Mesenchymal stem cell (in vitro differentiated cells and primary cell): ENCODE measurements at regions not wholly inside any gene's neighbourhood (a gene's known extent, or its start where the extent isn't known, plus 50 kb on each side); places are given as distances from the start of the nearest gene placed in this dataset.
"Not testable (repeated sequence)": the region's sequence is repeated elsewhere in the genome, so short reads cannot be mapped to it uniquely, and the experiment has no call there.

Source experiments
- DNase-seq: peaks from one replicate; pipeline ENCODE4 v3.0.0-alpha.2; 2013
- H2AFZ ChIP-seq: one replicate; pipeline ENCODE4 v1.6.1; 2013; ENCODE audit warnings: low read depth, mild to moderate bottlenecking, control low read depth, inconsistent platforms, low read length, moderate library complexity
- H2AK5ac ChIP-seq: 2 replicates; pipeline ENCODE4 v1.6.1; 2013; ENCODE audit warnings: low read length, moderate library complexity, mild to moderate bottlenecking, inconsistent platforms; ENCODE audit not compliant: severe bottlenecking
- H2BK120ac ChIP-seq: one replicate; pipeline ENCODE4 v1.6.1; 2013; ENCODE audit warnings: low read depth, mild to moderate bottlenecking, inconsistent platforms, low read length, moderate library complexity
- H2BK12ac ChIP-seq, 2 experiments: one replicate each; pipeline ENCODE4 v1.6.1; 2013; ENCODE audit warnings: inconsistent platforms in 2 of 2, low read length in 2 of 2, mild to moderate bottlenecking in 2 of 2, moderate library complexity in 2 of 2, control low read depth in 1 of 2
- H2BK15ac ChIP-seq: one replicate; pipeline ENCODE4 v1.6.1; 2013; ENCODE audit warnings: mild to moderate bottlenecking, low read depth, inconsistent platforms; ENCODE audit not compliant: poor library complexity, severe bottlenecking
- H2BK5ac ChIP-seq: 2 replicates; pipeline ENCODE4 v1.6.1; 2013; ENCODE audit warnings: low read depth, mild to moderate bottlenecking, low read length, control low read depth, inconsistent platforms; ENCODE audit not compliant: poor library complexity, severe bottlenecking
- H3K14ac ChIP-seq, 2 experiments: one replicate each; pipeline ENCODE4 v1.6.1; 2013; ENCODE audit warnings: inconsistent platforms in 2 of 2, low read length in 2 of 2, control low read depth in 1 of 2, mild to moderate bottlenecking in 1 of 2, moderate library complexity in 1 of 2
- H3K18ac ChIP-seq, 2 experiments: one replicate each; pipeline ENCODE4 v1.6.1; 2013; ENCODE audit warnings: inconsistent platforms in 2 of 2, low read length in 2 of 2, control low read depth in 1 of 2, low read depth in 1 of 2, mild to moderate bottlenecking in 1 of 2
- H3K23ac ChIP-seq, 2 experiments: one replicate each; pipeline ENCODE4 v1.6.1; 2013; ENCODE audit warnings: inconsistent platforms in 2 of 2, low read length in 2 of 2, mild to moderate bottlenecking in 2 of 2, moderate library complexity in 2 of 2, control low read depth in 1 of 2
- H3K27ac ChIP-seq: 2 replicates; pipeline ENCODE4 v1.5.1; 2013; ENCODE audit warnings: mild to moderate bottlenecking, moderate library complexity, low read length, control low read depth, inconsistent platforms; ENCODE audit not compliant: poor library complexity, severe bottlenecking
- H3K27me3 ChIP-seq, 2 experiments: 2 replicates each; pipeline versions ENCODE4 v1.6.1 to v1.7.0; 2013; ENCODE audit warnings: low read length in 2 of 2, mild to moderate bottlenecking in 2 of 2, moderate library complexity in 2 of 2, control low read depth in 1 of 2, inconsistent platforms in 1 of 2; ENCODE audit not compliant: control insufficient read depth in 1 of 2, insufficient read depth in 1 of 2
- H3K36me3 ChIP-seq, 2 experiments: 2 replicates each; pipeline versions ENCODE4 v1.6.1 to v1.7.0; 2013; ENCODE audit warnings: low read length in 2 of 2, control low read depth in 1 of 2, inconsistent platforms in 1 of 2, low read depth in 1 of 2, mild to moderate bottlenecking in 1 of 2; ENCODE audit not compliant: insufficient read depth in 2 of 2, control insufficient read depth in 1 of 2
- H3K4ac ChIP-seq, 2 experiments: one replicate each; pipeline ENCODE4 v1.6.1; 2013; ENCODE audit warnings: inconsistent platforms in 2 of 2, low read length in 2 of 2, mild to moderate bottlenecking in 2 of 2, moderate library complexity in 2 of 2, control low read depth in 1 of 2, low read depth in 1 of 2
- H3K4me1 ChIP-seq: 2 replicates; pipeline ENCODE4 v1.6.1; 2013; ENCODE audit warnings: low read depth, low read length, control low read depth; ENCODE audit not compliant: control insufficient read depth, insufficient read depth
- H3K4me2 ChIP-seq: 2 replicates; pipeline ENCODE4 v1.6.1; 2013; ENCODE audit warnings: low read length, mild to moderate bottlenecking, inconsistent platforms; ENCODE audit not compliant: poor library complexity, severe bottlenecking
- H3K4me3 ChIP-seq, 2 experiments: 2 replicates each; pipeline versions ENCODE4 v1.5.1 to v1.7.0; 2013; ENCODE audit warnings: low read length in 2 of 2, mild to moderate bottlenecking in 2 of 2, control low read depth in 1 of 2, low read depth in 1 of 2; ENCODE audit not compliant: insufficient read depth in 1 of 2
- H3K79me1 ChIP-seq: replicated peaks from 2 replicates; pipeline ENCODE4 v1.6.1; 2013; ENCODE audit warnings: mild to moderate bottlenecking, control low read depth, low read length, inconsistent platforms; ENCODE audit not compliant: poor library complexity, severe bottlenecking
- H3K9ac ChIP-seq: 2 replicates; pipeline ENCODE4 v1.7.0; 2013; ENCODE audit warnings: mild to moderate bottlenecking, low read length, moderate library complexity
- H3K9me3 ChIP-seq: 2 replicates; pipeline ENCODE4 v1.7.0; 2013; ENCODE audit warnings: mild to moderate bottlenecking, low read length; ENCODE audit not compliant: control insufficient read depth
- H4K8ac ChIP-seq: one replicate; pipeline ENCODE4 v1.6.1; 2013; ENCODE audit warnings: inconsistent platforms, mild to moderate bottlenecking, low read length, moderate library complexity
- H4K91ac ChIP-seq: one replicate; pipeline ENCODE4 v1.6.1; 2013; ENCODE audit warnings: mild to moderate bottlenecking, low read length, inconsistent platforms
- WGBS: methylation state at CpG from one replicate; pipeline ENCODE4 v1.1.7; 2013; ENCODE audit warnings: mixed read lengths; 5-methylcytosine and 5-hydroxymethylcytosine counted together

DNA sequence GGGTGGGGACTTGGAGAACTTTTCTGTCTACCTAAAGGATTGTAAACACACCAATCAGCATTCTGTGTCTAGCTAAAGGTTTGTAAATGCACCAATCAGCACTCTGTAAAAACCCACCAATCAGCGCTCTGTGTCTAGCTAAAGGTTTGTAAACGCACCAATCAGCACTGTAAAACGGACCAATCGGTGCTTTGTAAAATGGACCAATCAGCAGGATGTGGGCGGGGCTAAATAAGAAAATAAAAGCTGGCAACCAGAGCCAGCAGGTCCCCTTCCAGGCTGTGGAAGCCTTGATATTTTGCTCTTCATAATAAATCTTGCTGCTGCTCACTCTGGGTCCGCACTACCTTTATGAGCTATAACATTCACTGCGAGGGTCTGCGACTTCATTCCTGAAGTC, 331.3 kb downstream of the SUCLG1 start:
- H2BK120ac ChIP-seq, DNase-seq, H2BK15ac ChIP-seq, H3K4ac ChIP-seq, H3K9ac ChIP-seq, H3K23ac ChIP-seq, H3K27ac ChIP-seq, H2BK5ac ChIP-seq, H2AFZ ChIP-seq, H3K27me3 ChIP-seq, H2AK5ac ChIP-seq, H3K79me1 ChIP-seq, H4K8ac ChIP-seq, H3K36me3 ChIP-seq, H3K4me1 ChIP-seq, H3K14ac ChIP-seq, H2BK12ac ChIP-seq, H3K4me3 ChIP-seq, H4K91ac ChIP-seq, H3K9me3 ChIP-seq, H3K18ac ChIP-seq, H3K4me2 ChIP-seq: not testable (repeated sequence)
- WGBS, result 82% methylated on average over 8 of the region's 8 CpGs

DNA sequence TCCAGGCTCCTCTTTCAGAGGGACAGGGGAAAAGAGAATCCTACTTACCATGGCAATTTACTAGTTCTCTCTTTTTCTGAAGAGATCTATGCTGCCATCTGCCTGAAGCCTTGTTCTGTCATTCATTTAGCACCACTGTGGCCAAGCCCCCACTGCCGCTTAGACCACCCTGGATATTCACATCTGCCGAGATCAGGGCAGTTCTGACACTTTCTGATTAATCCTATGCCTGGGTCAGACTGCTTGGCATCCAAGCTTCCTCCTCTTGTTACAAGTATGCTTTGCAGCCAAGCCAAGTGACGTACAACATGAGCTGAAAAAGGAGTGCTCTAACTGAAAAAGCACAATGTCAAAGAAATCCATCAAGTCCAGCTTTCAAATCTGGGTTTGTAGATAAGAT, 332.6 kb downstream of the SUCLG1 start:
- Histone ChIP-seq H2AFZ (no peak overlapping the region), H3K4ac (no peak overlapping the region), H3K27ac (no peak overlapping the region), H3K14ac (no peak overlapping the region), H3K79me1 (no peaks in the 10 kb centered on the region), H4K91ac (no peak overlapping the region), H4K8ac (no peak overlapping the region), H3K23ac (no peak overlapping the region), H2AK5ac (no peak overlapping the region), H3K18ac (no peak overlapping the region), H3K36me3 (no peaks in the 10 kb centered on the region), H2BK120ac (no peak overlapping the region), H3K9ac (no peak overlapping the region), H3K4me3 (no peak overlapping the region), H2BK5ac (no peak overlapping the region), H2BK15ac (no peak overlapping the region), H2BK12ac (no peak overlapping the region), H3K27me3 (no peaks in the 10 kb centered on the region), H3K4me2 (no peak overlapping the region), H3K9me3 (no peaks in the 10 kb centered on the region), H3K4me1 (no peaks in the 10 kb centered on the region)
- WGBS, result 54% methylated on average over 3 of the region's 3 CpGs
- DNase-seq, result no peak

- Histone ChIP-seq H3K14ac (no peak overlapping the region), H3K23ac (no peak overlapping the region), H2BK5ac (no peak overlapping the region), H2AK5ac (no peak overlapping the region), H3K9ac (no peak overlapping the region), H3K9me3 (no peaks in the 10 kb centered on the region), H3K4me1 (no peaks in the 10 kb centered on the region), H3K79me1 (no peaks in the 10 kb centered on the region), H3K4ac (no peak overlapping the region), H2AFZ (no peak overlapping the region), H2BK12ac (no peak overlapping the region), H2BK15ac (no peak overlapping the region), H2BK120ac (no peak overlapping the region), H3K4me2 (no peak overlapping the region), H4K8ac (no peak overlapping the region), H3K27me3 (no peaks in the 10 kb centered on the region), H3K4me3 (no peak overlapping the region), H3K18ac (no peak overlapping the region), H3K36me3 (no peaks in the 10 kb centered on the region), H4K91ac (no peak overlapping the region), H3K27ac (no peak overlapping the region)
- DNase-seq, result no peak
- WGBS, result 100% methylated on average over 1 of the region's 1 CpG
Measured at GRCh38 chr2:84126084-84126483, 333.0 kb downstream of the SUCLG1 start.

DNA sequence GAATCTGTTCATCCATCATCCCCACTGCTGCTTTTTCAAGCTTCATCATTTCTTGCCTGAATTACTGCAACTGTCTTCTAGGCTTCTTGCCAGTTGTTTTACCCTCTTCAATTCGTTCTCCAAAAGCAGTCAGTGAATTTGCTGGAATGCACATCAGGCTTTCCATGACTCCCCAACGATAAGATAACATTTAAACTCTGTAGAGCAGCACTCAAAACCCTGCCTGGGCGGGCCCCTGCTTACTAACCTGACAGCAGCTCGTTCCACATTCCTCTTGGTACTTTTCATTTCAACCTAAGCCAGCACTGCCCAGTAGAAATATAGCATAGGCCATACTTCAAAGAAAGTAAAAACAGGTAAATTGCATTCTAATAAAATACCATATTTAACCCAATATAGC, 342.9 kb downstream of the SUCLG1 start:
- Histone ChIP-seq H3K9me3 (no peaks in the 10 kb centered on the region), H3K36me3 (no peaks in the 10 kb centered on the region), H3K14ac (no peak overlapping the region), H3K23ac (no peak overlapping the region), H3K27me3 (no peaks in the 10 kb centered on the region), H3K18ac (no peak overlapping the region), H3K9ac (no peak overlapping the region), H3K4ac (no peak overlapping the region), H4K8ac (no peak overlapping the region), H2BK120ac (no peak overlapping the region), H2AK5ac (no peak overlapping the region), H4K91ac (no peak overlapping the region), H2BK12ac (no peak overlapping the region), H3K27ac (no peak overlapping the region), H2AFZ (no peak overlapping the region), H3K4me2 (no peak overlapping the region), H2BK5ac (no peak overlapping the region), H2BK15ac (no peak overlapping the region), H3K4me1 (no peaks in the 10 kb centered on the region), H3K4me3 (no peak overlapping the region), H3K79me1 (no peaks in the 10 kb centered on the region)
- 24% methylated on average over 4 of the region's 4 CpGs for WGBS
- DNase-seq, result no peak
